GM18520 (cell line): ENCODE measurements at regions not wholly inside any gene's neighbourhood (a gene's known extent, or its start where the extent isn't known, plus 50 kb on each side); places are given as distances from the start of the nearest gene placed in this dataset.

Experiments used
- ATAC-seq: cut with Tn5 transposase; IDR thresholded peaks from one replicate; pipeline ENCODE4 v1.9.1; 2021; ENCODE audit not compliant: unreplicated experiment

DNA sequence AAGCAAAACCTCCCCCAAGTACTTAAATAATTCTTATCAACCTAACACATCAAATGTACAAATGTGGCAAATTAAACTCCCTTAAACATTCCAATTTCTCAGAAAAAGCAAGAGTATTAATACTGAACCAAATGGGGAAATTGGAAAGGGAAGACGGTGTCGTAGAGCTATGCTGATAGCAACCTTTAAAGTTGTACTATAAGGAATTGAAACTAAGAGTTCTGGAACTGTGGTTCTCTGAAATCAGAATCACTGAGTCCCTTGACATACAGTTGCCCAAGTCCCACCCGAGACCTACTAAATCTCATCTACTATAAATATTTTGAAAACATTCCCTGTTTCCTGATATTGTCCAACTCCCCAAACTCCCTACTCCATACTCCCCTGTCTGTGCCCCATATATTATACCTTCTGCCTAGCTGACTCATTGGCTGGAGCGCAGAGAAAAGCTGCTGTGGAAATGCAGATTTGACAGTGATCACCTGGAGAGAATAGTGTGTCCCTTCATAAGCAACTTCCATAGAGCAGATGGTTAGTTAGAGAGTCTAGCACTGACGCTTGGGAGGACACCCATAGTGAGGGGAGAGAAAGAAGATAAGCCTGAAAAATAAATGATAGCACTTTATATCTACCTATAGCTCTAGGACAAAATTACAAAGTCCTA lies 51.4 kb upstream of the ITM2B start:
- no peak for ATAC-seq

GRCh38 chr13:48178126-48178525 lies 54.9 kb upstream of the ITM2B start:
- ATAC-seq: no peak

DNA sequence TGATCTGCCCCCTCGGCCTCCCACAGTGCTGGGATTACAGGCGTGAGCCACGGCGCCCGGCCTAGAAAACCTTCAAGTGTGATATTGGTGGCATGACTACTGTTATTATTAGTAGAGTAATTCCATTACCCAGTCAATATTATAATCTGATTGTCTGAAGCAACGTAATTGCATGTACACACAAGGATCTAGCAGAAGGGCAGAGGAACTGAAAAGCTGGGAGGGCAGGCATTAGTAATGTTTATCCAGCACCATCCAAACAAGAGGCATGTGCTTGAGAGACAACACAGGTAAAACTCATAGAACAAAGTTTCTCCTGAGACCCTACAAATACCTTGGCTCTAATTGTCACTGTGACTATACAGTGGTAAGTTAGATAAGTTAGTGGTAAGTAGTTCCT lies 56.2 kb upstream of the ITM2B start:
- no peak for ATAC-seq

DNA sequence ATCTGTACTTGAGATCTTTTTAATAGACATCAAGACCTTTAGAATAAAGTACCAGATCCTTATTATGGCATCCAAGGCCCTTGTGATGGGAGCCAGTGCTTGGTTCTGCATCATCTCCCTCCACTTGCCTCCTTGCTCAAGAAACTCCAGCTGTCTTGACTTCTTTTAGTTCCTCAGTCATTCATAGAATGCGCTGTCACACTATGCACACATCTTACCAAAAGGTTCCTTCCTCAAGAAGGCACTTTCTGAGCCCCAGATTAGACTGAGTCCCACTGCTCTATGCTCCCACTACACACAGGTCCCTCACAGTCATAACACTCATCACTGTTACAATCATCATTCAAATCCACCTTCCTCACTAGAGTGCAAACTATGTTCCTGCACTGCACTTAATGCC lies 57.8 kb upstream of the ITM2B start:
- ATAC-seq: no peak

DNA sequence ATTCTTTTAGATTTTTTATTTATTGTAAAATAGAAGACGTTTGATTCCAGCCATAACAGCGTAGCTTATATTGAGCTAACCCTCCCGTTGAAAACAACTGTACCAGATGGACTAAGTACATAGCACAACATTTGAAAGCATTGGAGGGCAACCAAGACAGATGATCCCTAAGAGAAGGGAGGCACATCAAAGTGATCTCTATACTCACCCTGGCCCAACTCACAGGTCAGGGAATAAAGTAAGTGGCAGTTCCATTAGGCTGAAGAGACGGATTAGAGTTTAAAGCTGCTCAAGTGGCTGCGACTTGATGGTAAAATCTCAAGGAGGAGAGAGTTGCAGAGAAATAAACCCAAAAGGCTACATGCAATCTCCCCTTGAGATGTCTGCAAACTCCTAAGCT lies 65.1 kb upstream of the ITM2B start:
- no peak for ATAC-seq

DNA sequence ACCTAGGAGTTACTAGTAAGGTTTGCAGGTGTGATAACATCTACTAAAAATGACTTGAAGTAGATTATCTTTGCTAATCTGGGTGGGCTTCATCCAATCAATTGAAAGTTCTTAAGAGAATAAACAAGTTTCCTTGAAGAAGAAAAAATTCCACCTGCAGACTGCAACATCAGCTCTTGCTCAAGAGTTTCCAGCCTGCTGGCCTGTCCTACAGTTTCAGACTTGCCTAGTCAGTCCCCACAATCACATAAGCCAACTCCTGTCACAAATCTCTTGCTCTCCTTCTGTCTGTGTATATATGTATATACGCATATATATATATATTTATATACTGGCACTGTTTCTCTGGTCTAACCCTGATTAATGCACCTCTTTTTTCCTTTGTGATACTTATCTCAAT lies 67.3 kb upstream of the ITM2B start:
- ATAC-seq: no peak

GRCh38 chr13:48165063-48165462 lies 67.9 kb upstream of the ITM2B start:
- ATAC-seq: no peak

DNA sequence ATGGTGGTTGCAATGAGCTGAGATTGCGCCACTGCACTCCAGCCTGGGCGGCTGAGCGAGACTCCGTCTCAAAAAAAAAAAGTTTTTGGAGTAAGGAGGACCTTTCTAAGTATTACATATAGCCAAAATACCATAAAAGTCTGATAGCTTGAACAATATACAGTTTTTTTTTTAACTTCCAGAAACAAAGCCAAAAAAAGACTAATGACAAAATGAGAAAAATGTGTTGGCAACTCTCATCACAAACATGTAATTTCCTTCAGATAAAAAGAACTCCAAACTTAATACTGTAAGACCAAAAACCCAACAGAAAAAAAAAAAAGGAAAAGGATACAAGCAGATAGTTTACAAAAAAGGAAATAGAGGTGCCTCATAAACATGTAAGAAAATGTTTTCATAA lies 68.2 kb upstream of the MED4 start:
- ATAC-seq: no peak

DNA sequence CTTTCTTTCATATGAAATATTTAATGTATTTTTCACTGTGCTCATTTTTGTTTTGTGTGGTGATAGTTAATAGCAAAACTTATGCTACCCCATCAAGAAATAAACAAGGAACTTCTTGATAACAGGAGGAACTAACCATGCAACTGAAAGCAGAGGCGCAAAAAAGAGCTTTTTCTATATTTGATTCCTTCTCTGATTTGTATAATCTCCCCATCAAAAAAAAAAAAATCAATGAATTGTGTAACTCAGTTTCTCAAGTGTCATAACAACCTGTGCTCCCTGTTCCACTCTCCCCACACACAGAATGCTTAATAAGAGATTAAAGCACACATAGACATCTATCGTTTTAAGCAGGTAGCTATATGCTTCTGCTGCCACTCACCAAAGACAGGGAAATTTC lies 67.3 kb upstream of the MED4 start:
- no peak for ATAC-seq

- no peak for ATAC-seq
These were observed 66.8 kb upstream of the MED4 start for GRCh38 chr13:48161530-48162179.

GRCh38 chr13:48160606-48161278 lies 65.8 kb upstream of the MED4 start:
- no peak for ATAC-seq

DNA sequence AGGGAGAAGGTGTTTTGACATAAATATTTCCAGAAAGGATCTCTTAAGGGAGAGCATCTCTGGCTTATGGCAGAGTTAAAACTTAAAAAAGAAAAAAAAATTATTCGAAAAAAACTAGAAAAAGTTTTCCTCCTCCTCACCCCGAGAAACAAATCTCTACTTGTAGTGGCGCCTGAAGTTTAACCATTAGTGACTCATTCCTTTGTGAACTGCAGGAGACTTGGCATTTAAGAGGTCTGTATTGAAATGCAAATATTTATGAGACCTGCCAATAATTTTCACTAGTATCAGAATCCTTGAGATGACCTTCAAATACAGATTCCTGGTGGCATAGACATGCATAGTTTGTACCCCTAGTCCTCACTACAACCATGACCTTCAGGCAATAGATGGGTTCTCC lies 64.9 kb upstream of the MED4 start:
- ATAC-seq: no peak

DNA sequence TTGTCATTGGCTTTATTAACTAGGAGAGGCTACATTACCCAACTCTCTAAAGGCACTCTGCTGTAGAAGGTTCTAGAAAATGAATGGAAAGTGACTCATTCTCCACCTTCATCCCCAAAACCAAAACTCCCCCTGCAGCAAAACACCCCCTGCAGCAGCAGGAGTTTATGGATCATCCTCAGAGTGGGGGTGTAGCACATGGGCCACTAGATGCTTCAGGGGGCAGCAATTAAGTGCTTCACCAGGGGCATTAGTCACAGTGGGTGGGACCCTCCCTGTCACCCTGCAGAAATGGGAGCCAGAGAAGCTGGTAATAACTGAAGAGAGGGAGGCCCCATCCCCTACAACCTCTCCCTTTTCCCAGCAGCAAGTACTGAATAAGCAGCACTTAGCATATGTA lies 64.5 kb upstream of the MED4 start:
- no peak for ATAC-seq

DNA sequence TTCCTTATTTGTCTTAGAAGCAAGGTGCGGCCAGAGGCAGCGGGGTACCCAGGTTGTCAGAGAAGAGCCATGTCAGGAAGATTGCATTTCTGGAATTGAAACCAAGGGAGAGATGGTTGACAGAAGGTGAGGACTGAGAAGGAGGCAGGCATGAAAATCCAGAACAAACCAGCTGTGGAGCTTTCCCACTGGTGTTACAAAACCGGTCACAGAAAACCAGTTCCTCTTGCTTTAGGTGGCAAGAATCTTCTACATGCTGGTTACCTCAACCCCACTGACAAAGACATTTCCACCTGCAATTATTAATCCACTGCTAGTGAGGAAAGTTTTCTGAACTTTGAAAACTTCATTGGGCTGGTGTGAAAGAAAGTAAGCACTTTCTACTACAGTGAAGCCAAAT lies 64.0 kb upstream of the MED4 start:
- ATAC-seq: no peak

DNA sequence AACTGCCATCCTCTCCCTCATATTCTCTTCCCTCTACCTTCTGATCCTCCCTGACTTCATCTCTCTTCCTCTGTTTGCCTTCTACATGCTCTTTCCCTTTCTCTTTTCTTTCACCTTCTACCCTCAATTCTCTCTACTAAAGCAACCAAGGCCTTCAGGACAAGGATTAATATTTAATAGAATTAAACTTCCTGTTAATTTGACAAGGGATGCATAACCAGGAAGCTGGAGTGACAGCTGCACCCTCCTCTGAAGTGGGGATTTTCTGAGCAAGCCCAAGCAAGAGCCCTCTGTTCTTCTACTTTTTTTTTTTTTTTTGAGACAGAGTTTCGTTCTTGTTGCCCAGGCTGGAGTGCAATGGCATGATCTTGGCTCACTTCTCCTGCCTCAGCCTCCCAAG lies 63.4 kb upstream of the MED4 start:
- ATAC-seq: no peak

DNA sequence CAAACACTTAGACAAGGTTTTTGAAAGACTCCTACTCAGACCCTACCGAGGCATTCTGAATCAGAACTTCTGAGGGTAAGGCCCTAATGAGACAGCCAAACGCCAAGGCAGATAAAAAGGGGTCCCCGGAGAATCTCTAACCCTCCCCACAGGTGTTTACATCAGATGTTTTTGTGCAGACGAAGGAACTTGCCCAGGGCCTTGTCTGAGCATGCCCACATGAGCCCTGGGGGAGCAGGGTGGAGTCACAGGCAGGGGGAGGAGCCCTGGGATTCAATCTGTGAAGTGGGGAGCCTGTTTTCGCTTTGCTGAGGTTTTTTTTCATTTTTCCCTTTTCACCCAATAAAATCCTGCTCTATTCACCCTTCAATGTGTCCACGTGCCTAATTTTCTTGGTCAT lies 61.6 kb upstream of the MED4 start:
- ATAC-seq: no peak

GRCh38 chr13:48155848-48156247 lies 60.9 kb upstream of the MED4 start:
- peak; percentile 46 for ATAC-seq

- ATAC-seq: no peak
These were observed 59.8 kb upstream of the MED4 start for GRCh38 chr13:48154671-48155070.

GRCh38 chr13:48153186-48153585 lies 58.3 kb upstream of the MED4 start:
- no peak for ATAC-seq

GRCh38 chr13:48151363-48152161 lies 56.7 kb upstream of the MED4 start:
- ATAC-seq: no peak

- ATAC-seq: no peak
These were observed 53.5 kb upstream of the MED4 start for GRCh38 chr13:48148454-48148853.

- ATAC-seq: no peak
These were observed 51.7 kb upstream of the MED4 start for GRCh38 chr13:48146636-48147035.
